ENCODE measurements at regions not wholly inside any gene's neighbourhood (a gene's known extent, or its start where the extent isn't known, plus 50 kb on each side); places are given as distances from the start of the nearest gene placed in this dataset.

GRCh38 chr6:12221856-12222255, 68.3 kb upstream of the EDN1 start:
- no peak for TF ChIP-seq CTCF (IDR thresholded peaks at IDR 0.05; ENCODE audit: low read depth, low read length)
- DNase-seq (ENCODE audit: extremely low read depth, low read depth): no peak

GRCh38 chr6:12222405-12223366, 67.5 kb upstream of the EDN1 start:
- no peak for DNase-seq (ENCODE audit: extremely low read depth, low read depth)
- TF ChIP-seq CTCF (IDR thresholded peaks at IDR 0.05; ENCODE audit: low read depth, low read length): no peak

GRCh38 chr6:12223383-12223782, 66.8 kb upstream of the EDN1 start:
- no peak for DNase-seq (ENCODE audit: extremely low read depth, low read depth)
- TF ChIP-seq CTCF (IDR thresholded peaks at IDR 0.05; ENCODE audit: low read depth, low read length): no peak

GRCh38 chr6:12224251-12224650, 65.9 kb upstream of the EDN1 start:
- TF ChIP-seq CTCF (IDR thresholded peaks at IDR 0.05; ENCODE audit: low read depth, low read length): no peak
- no peak for DNase-seq (ENCODE audit: extremely low read depth, low read depth)

- TF ChIP-seq CTCF (IDR thresholded peaks at IDR 0.05; ENCODE audit: low read depth, low read length): no peak
- no peak for DNase-seq (ENCODE audit: extremely low read depth, low read depth)
These were observed 61.6 kb upstream of the EDN1 start for GRCh38 chr6:12228447-12229146.

- DNase-seq (ENCODE audit: extremely low read depth, low read depth): no peak
- TF ChIP-seq CTCF (IDR thresholded peaks at IDR 0.05; ENCODE audit: low read depth, low read length): no peak
These were observed 60.8 kb upstream of the EDN1 start for GRCh38 chr6:12229332-12229731.

GRCh38 chr6:12230523-12230922, 59.6 kb upstream of the EDN1 start:
- TF ChIP-seq CTCF (IDR thresholded peaks at IDR 0.05; ENCODE audit: low read depth, low read length): no peak
- no peak for DNase-seq (ENCODE audit: extremely low read depth, low read depth)
